Skin epidermis (tissue), 12 donors: ENCODE measurements at regions not wholly inside any gene's neighbourhood (a gene's known extent, or its start where the extent isn't known, plus 50 kb on each side); places are given as distances from the start of the nearest gene placed in this dataset.

Source experiments
- H3K27ac ChIP-seq, 21 experiments: fragments of 200-600 bp; sonication (generic) in 11 of 21; one replicate each; pipeline ENCODE4 v1.5.0; 2020; ENCODE audit warnings: mild to moderate bottlenecking in 3 of 21, inconsistent platforms in 2 of 21, moderate library complexity in 2 of 21
- H3K4me3 ChIP-seq, 7 experiments: fragments of 200-600 bp; sonication (generic) in 2 of 7; one replicate each; pipeline ENCODE4 v1.5.0; 2020; ENCODE audit warnings: inconsistent platforms in 2 of 7, mild to moderate bottlenecking in 2 of 7, moderate library complexity in 1 of 7

DNA sequence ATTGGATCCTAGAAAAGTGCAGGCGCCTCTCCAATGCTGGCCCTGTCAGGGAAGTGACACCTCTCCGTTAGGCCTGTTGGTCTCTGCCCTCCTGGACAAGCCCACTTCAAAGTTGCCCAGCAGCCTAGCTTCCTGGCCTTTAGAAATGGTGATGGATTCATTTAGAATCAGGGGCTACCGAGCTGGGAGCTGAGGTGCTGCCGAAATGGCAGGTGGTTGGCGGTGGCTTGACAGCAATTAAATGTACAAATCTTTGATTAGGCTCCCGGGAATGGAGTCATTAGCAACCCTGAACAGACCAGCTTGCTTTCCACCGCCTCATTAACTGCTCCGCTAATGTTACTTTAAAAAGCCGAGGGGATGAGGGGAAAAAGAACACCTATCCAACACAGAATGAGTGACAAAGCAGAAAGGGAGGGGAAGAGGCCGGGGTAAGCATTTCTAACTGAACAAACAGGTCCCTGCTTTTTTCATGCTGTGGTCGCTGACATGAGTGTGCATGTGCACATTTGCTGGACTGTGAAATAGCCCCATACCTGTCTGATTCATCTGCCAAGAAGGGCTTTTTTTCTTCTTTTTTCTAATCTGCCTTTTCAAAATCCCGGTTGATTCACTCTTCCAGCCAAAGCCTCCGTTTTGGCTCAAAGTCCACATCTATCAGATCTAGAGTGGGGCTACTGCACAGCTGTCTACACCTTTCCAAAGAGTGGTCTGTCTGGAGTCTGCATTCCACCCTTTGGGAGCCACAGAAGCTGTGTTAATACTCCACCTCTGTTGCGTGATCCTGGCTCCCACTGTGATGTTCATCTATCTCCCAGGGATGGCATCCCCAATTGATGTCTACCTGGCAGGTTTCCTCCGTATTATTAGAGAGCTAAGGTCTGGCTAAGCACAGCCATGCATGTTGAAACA, 431.9 kb downstream of the COG6 start:
- no peak overlapping the region for H3K4me3 ChIP-seq

DNA sequence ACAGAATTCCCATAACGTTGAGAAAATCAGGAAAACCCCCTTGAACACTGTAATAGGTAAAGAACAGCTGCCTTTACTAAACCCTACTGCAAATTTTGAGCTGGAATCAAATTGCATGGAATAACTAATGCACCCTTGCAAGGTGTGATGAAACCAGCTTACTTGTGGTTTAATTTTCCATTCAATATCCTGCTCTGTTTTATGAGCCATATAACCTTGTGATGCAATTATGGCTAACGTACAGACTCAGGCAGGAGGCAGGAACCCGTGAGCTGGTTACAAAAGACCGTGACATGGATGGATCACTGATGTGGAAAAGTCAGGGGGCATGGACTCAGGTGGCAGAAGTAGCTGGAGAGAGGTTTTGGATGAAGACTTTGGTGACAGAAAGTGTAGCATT, 438.6 kb downstream of the COG6 start:
- Histone ChIP-seq H3K27ac (no peak overlapping the region), H3K4me3 (no peak overlapping the region)

More for the DNA sequence above, 431.9 kb downstream of the COG6 start:
- H3K27ac ChIP-seq, result peak overlapping the region in 1 of 21 experiments; percentile 12

DNA sequence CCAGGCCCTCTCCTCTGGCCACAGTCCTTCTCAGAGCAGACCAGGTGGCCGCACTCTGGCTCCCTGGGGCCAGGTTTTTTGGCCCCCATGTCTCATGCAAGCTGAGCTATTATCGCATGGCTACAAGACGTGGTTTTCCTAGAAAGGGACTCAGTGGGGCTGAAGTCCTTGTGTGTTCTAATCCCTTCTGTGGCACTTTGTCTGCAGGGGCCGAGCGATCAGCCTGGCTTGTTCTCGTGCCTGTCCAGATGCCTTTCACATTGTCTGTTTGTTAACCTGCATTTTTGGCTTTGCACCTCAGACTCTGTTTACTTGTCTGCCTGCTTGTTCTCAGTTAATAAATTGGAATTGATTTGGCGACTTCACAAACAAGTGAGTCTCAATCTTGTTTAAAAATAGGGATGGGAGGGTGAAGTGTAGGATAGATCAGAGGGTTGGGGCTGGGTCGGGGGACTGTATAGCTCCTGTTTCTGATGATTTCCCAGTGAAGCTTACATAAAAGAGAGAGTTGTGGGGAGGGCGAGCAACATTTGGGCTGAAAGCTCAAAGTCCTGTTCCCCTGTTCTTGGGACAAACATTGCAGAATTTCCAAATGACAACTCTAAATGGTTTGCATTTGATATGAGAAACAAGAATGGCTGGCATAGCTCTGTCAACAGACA, 440.4 kb downstream of the COG6 start:
- Histone ChIP-seq H3K4me3 (no peak overlapping the region), H3K27ac (no peak overlapping the region)

DNA sequence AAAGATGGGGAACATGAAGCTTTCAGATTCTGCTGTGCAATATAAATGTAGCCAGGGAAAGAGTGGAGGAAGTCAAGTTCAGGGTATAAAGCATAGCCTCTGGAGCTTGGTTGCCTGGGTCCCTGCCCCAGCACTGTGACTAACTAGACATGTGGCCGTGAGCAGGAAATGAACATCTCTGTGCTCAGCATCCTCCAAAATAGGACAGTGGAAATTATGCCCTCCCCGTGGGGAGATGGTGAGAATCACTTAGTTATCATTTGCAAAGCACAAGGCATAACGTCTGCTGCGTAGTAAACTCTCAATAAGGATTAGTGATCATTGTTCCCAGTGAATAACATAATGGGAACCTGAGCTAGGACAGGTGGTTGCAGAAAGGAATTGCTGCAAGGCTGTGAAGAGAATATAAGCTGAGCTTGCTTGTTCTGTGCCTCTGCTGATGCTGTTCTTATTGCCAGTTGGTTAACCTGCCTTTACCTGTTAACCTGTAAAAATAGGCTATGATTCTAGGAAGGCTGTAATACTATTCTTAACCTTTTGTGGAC, 441.0 kb downstream of the COG6 start:
- peak overlapping the region in 2 of 21 experiments; percentile 6 to 27 for H3K27ac ChIP-seq

DNA sequence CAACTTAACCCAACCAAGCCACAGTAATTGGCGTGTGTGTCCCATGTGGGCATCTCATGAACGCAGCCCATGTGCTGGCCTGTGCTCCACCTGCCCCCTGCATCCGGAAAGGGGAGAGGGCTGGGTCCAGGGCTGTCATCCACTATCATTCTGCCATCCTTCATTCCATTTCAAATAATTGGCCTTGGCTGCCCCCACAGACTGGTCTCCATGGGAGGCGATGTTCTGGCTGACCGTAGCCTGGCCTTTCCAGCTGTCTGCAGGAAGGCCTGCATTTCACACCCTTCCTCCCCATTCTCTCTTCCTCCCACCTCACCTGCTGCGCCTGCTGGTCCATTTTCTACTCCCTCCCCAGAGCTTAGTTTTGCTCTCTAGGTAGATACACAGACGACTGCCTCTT, 442.8 kb downstream of the COG6 start:
- Histone ChIP-seq H3K27ac (no peak overlapping the region), H3K4me3 (no peak overlapping the region)

More for the DNA sequence above, 441.0 kb downstream of the COG6 start:
- H3K4me3 ChIP-seq, result no peak overlapping the region

DNA sequence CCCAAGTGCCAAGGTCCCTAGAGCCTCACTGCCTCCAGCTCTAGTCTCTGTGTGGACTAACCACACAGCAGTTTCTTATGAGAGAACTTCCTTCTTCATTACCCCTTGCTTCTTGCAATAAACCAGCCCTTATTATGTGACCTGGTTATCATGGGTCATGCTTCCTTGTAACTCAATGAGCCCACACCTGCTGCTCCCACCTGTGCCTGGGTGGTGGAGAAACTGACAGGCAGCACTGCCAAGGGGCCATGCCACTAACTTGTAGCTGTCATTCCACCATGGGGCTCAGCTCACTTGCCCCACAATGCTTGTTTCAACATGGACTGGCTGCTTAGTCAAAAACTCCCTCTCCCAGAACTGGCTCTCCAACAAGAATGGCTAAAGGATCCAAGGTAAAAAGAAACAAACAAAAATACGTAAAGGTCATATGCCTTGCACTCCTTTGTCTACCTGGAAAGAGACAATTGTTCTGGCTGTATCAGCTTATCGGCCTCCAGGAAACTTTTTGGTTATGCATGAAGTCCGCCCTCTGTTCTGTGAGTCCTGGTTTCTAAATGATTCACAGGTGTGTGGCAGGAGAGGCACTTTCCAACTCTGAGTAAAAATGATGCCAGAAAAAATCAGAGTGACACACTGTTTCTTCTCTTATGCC, 446.4 kb downstream of the COG6 start:
- Histone ChIP-seq H3K27ac (peak overlapping the region in 19 of 21 experiments; percentile 40 to 83 (median 68)), H3K4me3 (no peak overlapping the region)

DNA sequence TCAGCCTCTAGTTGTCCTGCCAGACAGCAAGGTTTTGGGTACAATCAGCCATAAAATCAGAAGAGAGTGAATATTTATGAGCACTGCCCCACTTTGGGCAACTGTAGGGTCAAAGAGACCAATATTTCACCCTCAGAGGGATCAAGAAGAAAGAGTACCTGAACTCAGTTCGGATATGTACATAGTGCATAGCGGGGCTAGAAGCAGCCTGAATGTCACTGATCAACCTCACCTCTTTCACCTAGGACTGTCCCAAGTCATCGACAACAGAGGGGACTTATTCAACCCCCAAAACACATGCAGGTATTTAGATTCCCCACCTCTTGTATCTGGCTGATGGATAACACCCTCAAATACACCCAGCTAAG, 446.9 kb downstream of the COG6 start:
- Histone ChIP-seq H3K4me3 (no peak overlapping the region), H3K27ac (peak overlapping the region in 19 of 21 experiments; percentile 24 to 83 (median 68))

DNA sequence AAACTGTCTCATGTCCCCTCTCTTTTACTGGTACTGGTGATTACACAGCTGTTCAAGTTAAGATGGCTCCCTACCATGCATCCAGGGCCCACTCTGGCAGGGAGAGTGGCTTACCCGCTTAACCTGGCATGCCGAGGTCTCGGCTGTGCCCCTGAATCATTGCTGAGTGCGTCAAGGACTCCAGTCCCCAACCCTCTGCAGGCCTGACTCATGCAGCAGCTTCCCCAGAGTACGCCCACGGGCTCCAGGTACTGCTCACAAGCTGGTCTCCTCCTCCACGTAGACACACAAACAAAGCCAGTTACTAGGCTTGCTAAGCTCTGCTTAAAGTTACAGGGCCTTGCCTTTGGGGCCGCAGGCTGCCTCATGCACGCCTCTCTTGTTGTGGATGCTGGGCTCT, 447.4 kb downstream of the COG6 start:
- Histone ChIP-seq H3K4me3 (no peak overlapping the region), H3K27ac (peak overlapping the region in 18 of 21 experiments; percentile 24 to 83 (median 68))

DNA sequence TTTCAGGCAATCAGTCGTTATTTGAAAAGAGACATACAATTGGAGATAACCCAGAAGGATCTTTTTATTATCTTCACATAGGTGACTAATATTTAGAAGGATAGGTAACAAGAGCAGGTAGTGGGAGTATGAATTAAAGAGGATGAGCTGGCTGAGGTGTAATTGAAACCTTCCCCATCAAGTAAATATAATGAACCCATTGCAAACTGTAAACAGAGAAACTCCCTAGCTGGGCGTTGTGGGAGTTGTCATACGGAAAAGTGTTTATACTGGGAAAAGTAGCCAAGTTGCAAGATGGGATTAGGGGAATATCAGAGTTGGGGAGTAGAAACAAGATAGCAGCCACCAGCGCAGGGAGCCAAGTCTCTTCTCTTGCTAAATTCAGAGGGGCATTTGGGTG, 448.4 kb downstream of the COG6 start:
- H3K27ac ChIP-seq, result peak overlapping the region in 8 of 21 experiments; percentile 2 to 83 (median 70)
- H3K4me3 ChIP-seq, result no peak overlapping the region

DNA sequence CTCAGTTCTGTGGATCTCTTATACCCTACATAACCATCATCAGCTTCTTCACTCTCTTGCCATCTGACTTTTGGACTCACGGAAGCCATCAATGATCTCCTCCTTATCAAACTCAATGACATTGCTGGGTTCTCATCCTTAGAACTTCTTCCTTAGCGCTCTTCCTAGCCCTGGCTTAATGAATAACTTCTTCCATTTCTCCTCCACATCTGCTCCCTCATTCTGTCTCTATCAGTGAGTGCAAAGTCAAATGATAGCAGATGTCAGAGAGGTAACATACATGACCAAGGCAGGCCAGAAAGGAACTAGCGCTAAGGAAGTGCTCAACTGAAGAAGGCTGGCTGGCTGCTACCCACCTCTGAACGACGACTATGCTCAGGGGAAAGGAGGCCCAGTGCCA, 449.8 kb downstream of the COG6 start:
- no peak overlapping the region for H3K4me3 ChIP-seq
- H3K27ac ChIP-seq, result peak overlapping the region in 1 of 21 experiments; percentile 54

DNA sequence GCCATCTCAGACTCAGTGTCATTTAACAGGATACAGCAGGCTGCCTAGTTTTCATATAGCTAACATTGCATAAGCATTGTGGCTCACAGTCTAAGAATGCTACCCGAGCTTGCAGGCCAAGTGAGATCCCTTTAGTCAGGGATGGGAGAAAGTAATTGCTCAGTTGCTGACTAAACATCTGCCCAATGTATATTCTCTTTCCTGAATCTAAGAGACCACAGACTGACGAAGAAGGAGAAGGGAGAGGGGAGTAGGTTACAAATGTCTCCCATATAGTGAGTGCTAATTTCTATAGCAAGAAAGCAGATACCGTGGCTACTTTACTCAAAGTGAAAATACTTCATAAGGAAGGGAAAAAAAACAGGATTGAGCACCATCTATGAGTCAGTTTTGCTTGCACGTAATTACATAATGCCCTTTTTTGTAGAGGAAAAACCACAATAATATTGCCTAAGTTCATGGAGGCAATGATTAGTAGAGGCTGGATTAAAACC, 453.9 kb downstream of the COG6 start:
- H3K4me3 ChIP-seq, result no peak overlapping the region
- peak overlapping the region in 12 of 21 experiments; percentile 2 to 74 (median 58) for H3K27ac ChIP-seq

DNA sequence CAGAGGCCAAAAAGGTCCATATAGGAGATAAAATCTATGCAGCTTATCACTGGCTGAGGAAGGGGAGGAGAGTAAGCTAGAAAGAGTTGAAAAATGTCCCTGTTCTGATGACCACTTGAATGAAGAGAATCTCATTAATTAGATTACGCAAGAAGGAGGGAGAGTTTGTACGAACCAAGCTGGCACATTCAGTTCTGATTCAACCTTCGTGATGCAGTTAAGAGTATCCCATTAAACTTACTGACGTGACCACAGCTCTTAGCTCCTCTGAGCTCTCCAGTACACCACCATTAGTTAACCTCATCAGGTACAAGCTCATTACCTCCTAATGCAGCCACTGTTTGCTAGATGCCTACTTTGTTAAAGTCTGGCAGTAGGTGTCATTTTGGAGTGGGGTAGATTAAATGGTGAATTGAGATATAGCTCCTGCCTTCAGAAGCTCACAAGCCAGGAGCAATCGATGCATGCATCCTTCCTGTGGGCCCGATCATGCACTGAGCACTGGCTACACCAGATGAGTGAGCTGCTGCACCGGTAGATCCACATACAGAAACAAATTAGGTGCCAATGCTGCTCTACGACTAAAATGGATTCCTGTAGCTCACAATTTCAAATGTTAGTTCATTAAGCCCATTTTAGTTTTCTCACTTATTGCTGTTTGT, 458.3 kb downstream of the COG6 start:
- H3K4me3 ChIP-seq, result no peak overlapping the region
- peak overlapping the region in 2 of 21 experiments; percentile 7 to 42 for H3K27ac ChIP-seq

DNA sequence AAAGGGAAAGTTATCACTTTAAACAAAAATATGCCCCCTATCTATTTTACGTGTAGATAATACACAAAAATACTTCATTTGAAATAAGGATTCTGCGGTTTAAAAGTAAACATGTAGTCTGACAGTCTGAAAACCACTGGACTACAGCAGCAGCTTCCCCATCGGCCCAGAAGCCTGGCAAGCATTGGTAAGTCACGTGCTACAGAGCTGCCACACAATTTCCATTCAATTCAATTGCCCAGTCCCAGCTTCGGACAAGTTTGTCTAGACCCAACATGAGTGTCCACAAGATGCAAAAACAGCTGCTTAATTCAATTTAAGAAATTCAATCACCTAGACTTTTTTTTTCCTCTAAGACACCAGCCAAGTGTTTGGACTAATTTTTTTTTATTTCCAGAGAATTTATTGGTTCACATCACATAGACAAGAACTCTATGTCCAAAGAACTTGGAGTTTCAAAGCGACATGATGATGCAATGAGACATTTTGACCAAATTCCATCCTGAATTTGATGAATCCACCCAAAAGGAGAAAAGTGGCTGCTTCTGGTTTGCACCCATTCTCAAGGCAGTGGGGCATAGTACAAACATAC, 458.9 kb downstream of the COG6 start:
- H3K27ac ChIP-seq, result peak overlapping the region in 4 of 21 experiments; percentile 7 to 83 (median 63)
- H3K4me3 ChIP-seq, result no peak overlapping the region

DNA sequence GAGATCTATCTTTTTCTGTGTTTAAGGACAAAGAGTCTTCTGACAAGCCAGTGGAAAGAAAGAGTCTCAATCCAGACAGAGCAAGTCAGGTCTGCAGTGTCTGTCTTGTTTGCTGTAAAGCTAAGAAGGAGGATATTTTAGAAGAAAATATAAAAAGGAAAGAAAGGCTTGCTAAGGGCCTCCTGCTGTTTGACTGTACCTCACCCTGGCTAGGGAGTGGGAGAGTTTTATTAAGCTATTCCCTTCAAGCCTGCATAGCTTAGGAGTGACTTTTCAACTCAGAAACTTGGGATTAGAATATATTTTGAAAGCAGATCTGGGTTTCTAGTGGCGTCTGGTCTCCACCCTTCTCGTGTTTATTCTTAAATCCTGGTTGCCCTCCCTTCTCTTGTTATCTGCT, 460.0 kb downstream of the COG6 start:
- Histone ChIP-seq H3K4me3 (no peak overlapping the region), H3K27ac (peak overlapping the region in 15 of 21 experiments; percentile 21 to 83 (median 53))

DNA sequence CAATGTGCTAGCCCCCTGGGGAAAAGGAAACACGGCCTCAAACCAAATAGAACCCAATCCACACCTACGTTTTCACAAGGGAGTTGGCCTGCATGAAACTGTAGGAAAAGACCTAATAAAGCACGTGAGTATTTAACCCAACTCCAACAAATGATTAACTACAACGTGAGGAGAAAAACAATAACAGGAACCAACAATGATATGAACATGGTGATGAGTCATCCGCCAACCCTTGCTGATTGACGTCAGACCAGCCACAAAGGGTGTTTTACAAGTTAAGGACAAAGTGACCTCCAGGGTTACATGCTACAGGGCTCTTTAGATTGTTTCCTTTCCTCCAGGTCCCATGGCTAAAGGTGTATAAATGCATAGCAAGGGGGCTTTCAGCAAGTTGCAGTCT, 460.5 kb downstream of the COG6 start:
- Histone ChIP-seq H3K27ac (peak overlapping the region in 16 of 21 experiments; percentile 4 to 83 (median 50)), H3K4me3 (no peak overlapping the region)

DNA sequence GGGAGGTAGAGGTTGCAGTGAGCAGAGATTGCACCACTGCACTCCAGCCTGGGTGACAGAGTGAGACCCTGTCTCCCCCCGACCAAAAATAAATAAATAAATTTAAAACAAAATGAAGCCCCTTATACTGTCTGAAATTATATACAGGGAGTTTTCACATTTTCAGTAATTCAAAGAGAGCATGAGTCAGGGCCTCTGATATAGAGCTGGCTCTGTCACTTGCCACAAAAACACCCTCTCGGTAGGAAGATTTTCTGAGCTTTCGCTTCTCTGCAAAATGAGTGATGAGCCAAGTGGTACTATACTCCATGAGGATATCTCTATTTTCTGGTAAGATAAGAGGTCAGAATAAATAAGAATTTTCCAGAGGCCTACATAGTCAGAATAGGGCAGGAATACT, 462.9 kb downstream of the COG6 start:
- Histone ChIP-seq H3K4me3 (no peak overlapping the region), H3K27ac (peak overlapping the region in 2 of 21 experiments; percentile 3 to 18)

DNA sequence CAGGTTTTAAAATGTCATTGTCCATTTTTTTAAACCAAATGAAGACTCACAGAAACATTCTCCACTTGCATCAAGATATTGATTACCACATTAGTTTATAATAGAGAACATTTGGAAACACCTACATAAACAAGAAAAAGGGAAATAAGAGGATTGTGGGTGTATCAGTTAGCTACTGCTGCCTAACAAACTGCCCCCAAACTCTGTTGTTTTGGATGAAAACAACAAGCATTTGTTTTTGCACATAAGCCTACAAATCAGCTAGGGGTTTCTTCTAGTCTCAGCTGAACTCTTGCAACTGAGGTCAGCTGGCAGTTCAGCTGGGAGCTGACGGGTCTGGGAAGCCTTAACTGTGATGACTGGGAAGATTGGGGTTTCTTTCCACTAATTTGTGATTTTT, 464.4 kb downstream of the COG6 start:
- no peak overlapping the region for H3K4me3 ChIP-seq
- H3K27ac ChIP-seq, result peak overlapping the region in 8 of 21 experiments; percentile 23 to 65 (median 56)

DNA sequence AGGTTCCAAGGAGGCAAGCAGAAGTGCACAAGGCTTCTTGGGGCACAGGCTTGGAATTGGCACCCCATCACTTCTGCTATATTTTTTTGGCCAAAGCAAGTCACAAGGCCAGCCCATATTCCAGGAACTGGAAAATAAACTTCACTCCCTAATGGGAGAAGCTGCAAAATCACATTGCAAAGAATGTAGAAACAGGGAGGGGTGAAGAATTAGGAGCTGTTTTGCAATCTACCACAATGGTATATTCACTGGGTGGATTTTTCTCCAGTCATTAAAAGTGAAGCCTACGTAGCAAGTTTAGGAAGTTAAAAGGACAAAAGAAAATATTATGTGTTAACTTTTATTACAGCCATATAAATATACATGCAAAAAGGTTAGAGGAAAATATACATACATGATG, 464.8 kb downstream of the COG6 start:
- no peak overlapping the region for H3K4me3 ChIP-seq

DNA sequence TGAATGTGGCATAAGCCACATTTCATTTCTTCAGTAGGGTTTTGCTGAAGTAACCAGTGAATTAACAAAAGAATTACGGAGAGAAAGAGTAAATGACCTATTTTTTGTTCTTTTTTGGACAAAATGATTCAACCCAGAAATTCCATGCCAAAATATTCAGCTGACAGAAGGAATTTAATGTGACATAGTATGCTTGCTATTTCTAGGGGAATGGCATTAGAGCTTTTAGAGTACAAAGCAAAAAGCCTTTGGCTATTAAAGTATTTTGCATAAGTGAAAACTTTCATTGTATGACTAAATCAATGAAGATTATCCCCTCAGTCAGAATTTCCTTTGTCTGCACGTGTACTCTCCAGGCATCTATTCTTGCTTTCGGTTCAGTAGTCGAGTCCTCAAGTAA, 465.3 kb downstream of the COG6 start:
- Histone ChIP-seq H3K27ac (peak overlapping the region in 8 of 21 experiments; percentile 3 to 65 (median 44)), H3K4me3 (no peak overlapping the region)

More for the DNA sequence above, 464.8 kb downstream of the COG6 start:
- H3K27ac ChIP-seq, result peak overlapping the region in 8 of 21 experiments; percentile 23 to 65 (median 60)
